Neural progenitor cell (in vitro differentiated cells): ENCODE measurements at regions not wholly inside any gene's neighbourhood (a gene's known extent, or its start where the extent isn't known, plus 50 kb on each side); places are given as distances from the start of the nearest gene placed in this dataset. TPM values are rescaled to one million over a fixed set of nuclear protein-coding genes. Genes with fewer than 3 reads are reported as not detected.

Experiments used
- DNase-seq: peaks from one replicate; pipeline ENCODE4 v3.0.0-alpha.2; 2016; ENCODE audit warnings: low spot score
- H2AFZ ChIP-seq: fragments of 200-600 bp; sonication (generic); replicated peaks from 2 replicates; pipeline ENCODE4 v1.6.1; 2016; ENCODE audit warnings: antibody characterized with exemption
- H3F3A ChIP-seq: fragments of 200-600 bp; sonication (generic); 2 replicates; pipeline ENCODE4 v1.6.1; 2016; ENCODE audit warnings: antibody characterized with exemption, low read depth
- H3K27ac ChIP-seq: fragments of 200-600 bp; sonication (generic); 2 replicates; pipeline ENCODE4 v1.5.1; 2016; ENCODE audit warnings: mild to moderate bottlenecking
- H3K27me3 ChIP-seq: fragments of 200-600 bp; sonication (generic); 2 replicates; pipeline ENCODE4 v1.6.1; 2016; ENCODE audit warnings: mild to moderate bottlenecking, moderate library complexity
- H3K36me3 ChIP-seq: fragments of 200-600 bp; sonication (generic); 2 replicates; pipeline ENCODE4 v1.5.1; 2016
- H3K4me1 ChIP-seq: fragments of 200-600 bp; sonication (generic); 2 replicates; pipeline ENCODE4 v1.6.1; 2016; ENCODE audit warnings: mixed run types
- H3K4me2 ChIP-seq: fragments of 200-600 bp; sonication (generic); 2 replicates; pipeline ENCODE4 v1.6.1; 2016
- H3K4me3 ChIP-seq: fragments of 200-600 bp; sonication (generic); 2 replicates; pipeline ENCODE4 v1.5.1; 2016
- H3K79me2 ChIP-seq: fragments of 200-600 bp; sonication (generic); 2 replicates; pipeline ENCODE4 v1.6.1; 2016; ENCODE audit warnings: low read depth
- H3K9ac ChIP-seq: fragments of 200-600 bp; sonication (generic); 2 replicates; pipeline ENCODE4 v1.6.1; 2016
- H3K9me3 ChIP-seq: fragments of 200-600 bp; sonication (generic); 2 replicates; pipeline ENCODE4 v1.5.1; 2016; ENCODE audit warnings: low read depth
- H4K20me1 ChIP-seq: fragments of 200-600 bp; sonication (generic); 2 replicates; pipeline ENCODE4 v1.6.1; 2016; ENCODE audit warnings: low read depth
- H3K27ac Mint-ChIP-seq: 3 replicates; pipeline ENCODE4 v1.8.0; 2021; ENCODE audit warnings: mixed read lengths
- H3K27me3 Mint-ChIP-seq: 2 replicates; pipeline ENCODE4 v1.8.0; 2022; ENCODE audit warnings: low read depth, mild to moderate bottlenecking, inconsistent platforms, moderate library complexity, mixed read lengths; ENCODE audit not compliant: insufficient read depth
- H3K36me3 Mint-ChIP-seq: 3 replicates; pipeline ENCODE4 v1.8.0; 2021; ENCODE audit warnings: mixed read lengths
- H3K4me1 Mint-ChIP-seq: 3 replicates; pipeline ENCODE4 v1.8.0; 2021; ENCODE audit warnings: mixed read lengths
- H3K4me3 Mint-ChIP-seq: 3 replicates; pipeline ENCODE4 v1.8.0; 2021; ENCODE audit warnings: mild to moderate bottlenecking, moderate library complexity, mixed read lengths
- H3K9me3 Mint-ChIP-seq: 3 replicates; pipeline ENCODE4 v1.8.0; 2020; ENCODE audit warnings: mixed read lengths
- EZH2 ChIP-seq: fragments of 200-600 bp; sonication (generic); IDR thresholded peaks from 2 replicates; pipeline ENCODE4 v1.6.1; 2017; ENCODE audit warnings: antibody characterized with exemption, mild to moderate bottlenecking, moderate library complexity
- EZH2phosphoT487 ChIP-seq: fragments of 200-600 bp; sonication (generic); IDR thresholded peaks from 2 replicates; pipeline ENCODE4 v1.6.1; 2017; ENCODE audit warnings: antibody characterized with exemption
- small RNA-seq: library from RNA; depleted of rRNA; stranded (forward); fragments of <200 nt; gene quantifications from one replicate; pipeline ENCODE3, GENCODE V24; 2015
- TF ChIP-seq, protein P1 (sequence below): fragments of 200-600 bp; sonication (generic); IDR thresholded peaks from 2 replicates; pipeline ENCODE4 v1.5.1; 2017; ENCODE audit warnings: antibody characterized with exemption, mild to moderate bottlenecking

DNA sequence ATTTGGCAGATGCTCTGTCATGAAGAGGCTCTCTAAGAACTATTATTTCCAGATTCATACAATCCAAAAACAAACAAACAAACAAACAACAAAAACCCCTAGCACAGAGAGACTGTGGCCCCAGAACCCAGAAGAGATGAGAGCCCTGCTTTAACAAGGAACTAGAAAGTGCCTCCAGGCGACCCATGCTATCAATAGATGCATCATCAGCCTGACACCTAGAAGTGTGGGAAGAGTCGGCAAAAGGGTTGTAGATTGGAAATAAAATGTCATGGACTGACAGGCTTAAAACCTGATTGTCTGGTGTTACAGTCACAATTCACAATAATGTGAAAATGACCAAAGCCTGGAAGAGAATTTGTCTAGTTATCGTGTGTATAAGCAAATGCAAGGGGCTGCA lies 50.6 kb upstream of the FLRT2 start:
- no peak for DNase-seq
- no peaks in the 10 kb centered on the region for H4K20me1 ChIP-seq
- H3K27me3 ChIP-seq: no peaks in the 10 kb centered on the region
- TF ChIP-seq EZH2: no peak
- TF ChIP-seq EZH2phosphoT487: no peak
- TF ChIP-seq, protein P1, sequence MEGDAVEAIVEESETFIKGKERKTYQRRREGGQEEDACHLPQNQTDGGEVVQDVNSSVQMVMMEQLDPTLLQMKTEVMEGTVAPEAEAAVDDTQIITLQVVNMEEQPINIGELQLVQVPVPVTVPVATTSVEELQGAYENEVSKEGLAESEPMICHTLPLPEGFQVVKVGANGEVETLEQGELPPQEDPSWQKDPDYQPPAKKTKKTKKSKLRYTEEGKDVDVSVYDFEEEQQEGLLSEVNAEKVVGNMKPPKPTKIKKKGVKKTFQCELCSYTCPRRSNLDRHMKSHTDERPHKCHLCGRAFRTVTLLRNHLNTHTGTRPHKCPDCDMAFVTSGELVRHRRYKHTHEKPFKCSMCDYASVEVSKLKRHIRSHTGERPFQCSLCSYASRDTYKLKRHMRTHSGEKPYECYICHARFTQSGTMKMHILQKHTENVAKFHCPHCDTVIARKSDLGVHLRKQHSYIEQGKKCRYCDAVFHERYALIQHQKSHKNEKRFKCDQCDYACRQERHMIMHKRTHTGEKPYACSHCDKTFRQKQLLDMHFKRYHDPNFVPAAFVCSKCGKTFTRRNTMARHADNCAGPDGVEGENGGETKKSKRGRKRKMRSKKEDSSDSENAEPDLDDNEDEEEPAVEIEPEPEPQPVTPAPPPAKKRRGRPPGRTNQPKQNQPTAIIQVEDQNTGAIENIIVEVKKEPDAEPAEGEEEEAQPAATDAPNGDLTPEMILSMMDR: no peak
- no peaks in the 10 kb centered on the region for H3K4me1 ChIP-seq
- no peak overlapping the region for H2AFZ ChIP-seq
- H3K27me3 Mint-ChIP-seq: peaks cover 2% of the 10 kb centered on the region
- H3K9ac ChIP-seq: no peak overlapping the region
- no peak overlapping the region for H3K4me2 ChIP-seq
- no peaks in the 10 kb centered on the region for H3K79me2 ChIP-seq
- no peak overlapping the region for H3K27ac ChIP-seq
- no peaks in the 10 kb centered on the region for H3F3A ChIP-seq
- no peaks in the 10 kb centered on the region for H3K36me3 ChIP-seq
- H3K36me3 Mint-ChIP-seq: no peaks in the 10 kb centered on the region
- H3K9me3 ChIP-seq: no peaks in the 10 kb centered on the region
- no peak overlapping the region for H3K27ac Mint-ChIP-seq
- H3K9me3 Mint-ChIP-seq: no peaks in the 10 kb centered on the region
- no peak overlapping the region for H3K4me3 Mint-ChIP-seq
- H3K4me1 Mint-ChIP-seq: no peaks in the 10 kb centered on the region
- no peak overlapping the region for H3K4me3 ChIP-seq

DNA sequence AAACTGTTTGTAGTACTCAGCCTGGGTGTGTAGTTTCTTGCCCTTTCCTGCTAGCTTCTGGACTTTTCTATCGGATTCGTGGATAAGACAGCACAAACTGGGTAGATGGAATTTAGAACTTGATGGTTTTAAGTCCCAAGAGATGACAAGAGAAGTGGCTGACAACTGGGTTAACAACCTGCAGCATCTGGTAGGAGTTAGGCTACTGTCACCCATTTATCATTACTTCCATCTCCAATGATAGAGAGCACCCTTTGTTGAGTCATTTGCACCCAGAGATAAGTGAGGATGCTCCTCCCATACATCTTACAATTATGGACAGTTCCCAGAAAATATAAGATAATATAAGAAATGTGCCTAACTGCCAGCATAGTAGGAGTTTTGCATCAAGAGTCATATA lies 50.2 kb upstream of the FLRT2 start:
- H3K27me3 ChIP-seq: no peaks in the 10 kb centered on the region
- H3K79me2 ChIP-seq: no peaks in the 10 kb centered on the region
- Mint-ChIP-seq H3K36me3 (no peaks in the 10 kb centered on the region), H3K27ac (no peak overlapping the region), H3K27me3 (peaks cover 2% of the 10 kb centered on the region), H3K9me3 (no peaks in the 10 kb centered on the region), H3K4me3 (no peak overlapping the region), H3K4me1 (no peaks in the 10 kb centered on the region)
- no peak overlapping the region for H3K9ac ChIP-seq
- no peaks in the 10 kb centered on the region for H4K20me1 ChIP-seq
- H3K4me1 ChIP-seq: no peaks in the 10 kb centered on the region
- H3K9me3 ChIP-seq: no peaks in the 10 kb centered on the region
- DNase-seq: no peak
- H3F3A ChIP-seq: no peaks in the 10 kb centered on the region
- H2AFZ ChIP-seq: no peak overlapping the region
- H3K4me2 ChIP-seq: no peak overlapping the region
- no peak overlapping the region for H3K27ac ChIP-seq
- H3K4me3 ChIP-seq: no peak overlapping the region
- H3K36me3 ChIP-seq: no peaks in the 10 kb centered on the region
- TF ChIP-seq, protein P1: no peak
- TF ChIP-seq EZH2phosphoT487 (no peak), EZH2 (no peak)

Small RNA genes in the stretch of these regions (small RNA-seq; reads per million reads assigned to genes)
- gene AL161713.1: not detected
- gene AL163642.1: not detected
- not detected for gene RF00017
- gene RNU6-976P: not detected
- gene RNU6ATAC28P: not detected
- not detected for gene RNU7-51P
